ENCODE measurements at regions not wholly inside any gene's neighbourhood (a gene's known extent, or its start where the extent isn't known, plus 50 kb on each side); places are given as distances from the start of the nearest gene placed in this dataset.

DNA sequence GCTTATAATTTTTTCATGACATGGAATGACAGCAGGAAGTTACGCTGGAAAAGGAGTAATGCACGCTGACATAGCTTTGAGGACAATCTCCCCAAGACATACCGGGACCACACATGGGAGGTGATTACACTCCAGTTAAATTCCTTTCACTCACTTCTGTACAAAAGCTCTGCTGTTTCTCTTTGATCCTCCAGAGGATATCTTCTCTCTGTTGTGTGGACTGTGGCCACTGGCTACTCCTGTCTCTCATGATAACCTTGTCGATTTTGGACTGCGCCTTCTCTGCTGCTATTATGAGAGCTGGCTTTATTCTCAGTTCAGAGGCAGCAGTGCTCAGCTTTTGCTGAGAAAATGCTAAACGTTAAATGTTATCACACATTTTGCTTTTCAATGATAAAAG is 464.6 kb downstream of the FGF9 start:
- DNase-seq, result no peak

DNA sequence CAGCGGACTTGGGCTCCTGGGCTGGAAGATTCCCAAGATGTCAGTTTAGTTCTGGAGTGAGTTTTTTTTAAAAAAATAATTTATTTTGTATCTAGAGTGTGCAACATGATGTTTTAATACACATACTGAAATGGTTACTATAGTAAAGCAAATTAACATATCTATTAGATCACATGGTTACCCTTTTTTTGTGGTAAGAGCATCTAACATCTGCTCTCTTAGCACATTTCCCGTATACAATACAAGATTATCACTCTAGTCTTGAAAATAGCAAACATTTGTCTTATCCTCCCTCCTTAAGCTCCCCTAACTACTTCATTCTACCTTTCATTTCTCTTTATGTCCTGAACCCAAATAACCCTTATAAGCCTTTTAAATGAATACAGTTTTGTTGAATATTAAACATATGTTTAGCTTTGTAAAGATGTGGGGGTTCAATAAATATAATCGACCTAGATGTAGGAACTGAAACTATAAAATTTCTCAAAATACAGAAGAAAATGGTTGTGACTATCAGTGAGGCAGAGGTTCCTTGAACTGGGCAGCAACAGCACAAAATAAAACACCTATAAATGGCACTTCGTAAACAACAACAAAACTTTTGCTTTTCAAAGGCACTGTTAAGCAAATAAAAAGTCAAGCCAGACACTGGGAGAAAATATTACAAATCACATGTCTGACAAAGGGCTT is 466.6 kb downstream of the FGF9 start:
- no peak for DNase-seq

DNA sequence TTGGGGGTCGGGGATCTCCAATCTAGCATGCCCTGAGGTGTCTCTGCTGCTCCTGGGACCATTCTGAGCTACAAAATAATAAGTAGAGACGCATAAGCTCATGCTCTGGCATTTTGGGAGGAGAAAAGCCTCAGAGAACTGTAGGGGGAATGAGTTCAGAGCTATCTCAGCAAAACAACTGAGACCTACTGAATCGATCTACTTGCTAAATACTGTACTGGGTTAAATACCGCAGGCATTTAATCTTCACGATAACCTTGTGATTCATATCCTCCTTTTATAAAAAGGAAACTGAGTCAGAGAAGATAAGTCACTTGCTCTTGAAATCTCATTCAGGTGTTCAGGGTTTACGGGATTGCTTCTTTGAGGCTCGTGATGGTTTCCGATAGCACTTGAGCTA is 468.1 kb downstream of the FGF9 start:
- no peak for DNase-seq

DNA sequence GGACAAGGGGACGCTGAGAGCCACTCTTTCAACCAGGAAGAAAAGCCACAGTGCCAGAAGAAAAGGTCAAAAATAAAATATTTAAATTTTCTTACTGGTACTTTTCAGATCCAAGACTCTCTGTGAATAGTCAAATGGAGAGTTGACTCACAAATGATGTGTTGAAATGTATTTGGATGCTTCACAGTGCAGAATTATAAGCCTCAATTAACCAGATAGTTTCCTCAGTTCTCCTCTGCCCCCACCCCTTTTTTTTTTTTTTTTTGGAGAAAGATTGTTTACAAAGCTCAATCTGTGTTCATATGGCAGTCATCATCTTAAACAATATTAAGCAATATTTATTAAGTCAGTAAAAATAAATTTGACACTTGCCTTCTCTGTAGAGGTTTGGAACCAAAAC is 470.8 kb downstream of the FGF9 start:
- DNase-seq, result no peak

DNA sequence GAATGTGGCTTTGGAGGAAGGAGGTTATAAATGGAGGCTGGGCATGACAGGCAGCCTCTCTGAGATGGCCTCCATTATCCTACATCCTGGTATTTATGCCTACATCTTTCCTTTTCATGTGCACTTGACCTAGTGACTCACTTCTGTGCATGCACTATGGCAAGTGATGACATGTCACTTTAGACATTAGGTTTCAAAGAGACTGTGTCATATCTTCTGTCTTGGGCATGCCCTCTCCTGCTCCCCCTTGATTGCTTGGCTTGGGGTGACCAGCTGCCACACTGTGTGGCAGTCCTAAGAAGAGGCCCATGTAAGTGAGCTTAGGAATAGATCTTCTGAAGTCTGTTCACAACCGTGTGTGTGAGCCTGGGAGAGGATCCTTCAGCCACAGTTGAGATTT is 472.8 kb downstream of the FGF9 start:
- no peak for DNase-seq

DNA sequence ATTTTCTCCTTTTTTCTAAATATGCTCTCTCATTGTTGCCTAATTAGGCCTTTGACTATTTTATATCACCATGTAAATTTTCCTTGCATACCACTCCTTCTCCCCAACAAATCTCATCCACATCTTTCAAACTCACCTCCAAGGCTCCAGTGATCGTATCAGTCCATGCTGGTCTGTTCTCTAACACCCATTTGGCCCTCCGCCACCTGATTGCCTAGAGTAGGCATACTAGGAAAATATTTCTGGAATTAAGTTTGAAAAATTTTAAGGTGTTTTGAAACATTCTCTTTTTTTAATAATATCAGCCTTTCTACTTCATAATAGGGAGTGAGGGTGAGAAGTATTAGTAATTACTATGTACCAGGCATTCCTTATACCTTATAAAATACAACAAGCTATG is 473.9 kb downstream of the FGF9 start:
- no peak for DNase-seq

DNA sequence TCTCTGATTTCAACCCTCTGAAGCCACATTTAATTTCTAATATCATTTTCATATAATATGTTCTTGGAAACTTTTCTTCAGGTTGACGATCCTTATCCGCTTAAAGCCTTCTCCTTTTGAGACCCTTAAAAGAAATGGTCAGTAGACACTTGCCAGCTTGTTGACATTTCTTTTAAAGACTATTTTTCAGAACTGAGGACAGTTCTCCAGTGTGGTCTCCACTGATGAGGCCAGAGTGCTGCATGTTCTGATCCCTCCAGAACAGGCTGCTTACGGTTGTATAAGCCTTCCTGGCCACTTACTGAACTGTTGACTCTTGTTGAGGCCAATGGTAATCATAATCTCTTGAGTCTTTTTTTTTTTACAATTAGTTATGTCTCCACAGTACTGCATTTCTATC is 477.3 kb downstream of the FGF9 start:
- DNase-seq, result no peak

DNA sequence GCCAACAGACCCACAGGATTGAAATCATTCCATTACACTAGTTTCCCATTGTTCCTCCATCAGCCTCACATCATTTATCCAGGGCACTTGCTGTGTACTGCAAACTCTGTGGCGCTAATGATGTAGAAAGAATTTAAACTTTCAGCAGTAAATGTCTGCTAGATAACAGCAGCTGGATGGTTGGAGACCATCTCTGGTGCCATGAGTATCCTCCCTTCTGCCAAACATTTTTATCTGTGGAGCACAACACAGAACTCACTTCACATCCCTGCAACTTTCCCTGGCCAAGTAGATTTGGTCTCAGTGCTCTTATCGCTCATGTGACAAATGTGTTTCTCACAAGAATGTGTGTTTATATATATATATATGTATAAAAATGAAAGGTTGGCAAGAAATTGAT is 481.9 kb downstream of the FGF9 start:
- no peak for DNase-seq

DNA sequence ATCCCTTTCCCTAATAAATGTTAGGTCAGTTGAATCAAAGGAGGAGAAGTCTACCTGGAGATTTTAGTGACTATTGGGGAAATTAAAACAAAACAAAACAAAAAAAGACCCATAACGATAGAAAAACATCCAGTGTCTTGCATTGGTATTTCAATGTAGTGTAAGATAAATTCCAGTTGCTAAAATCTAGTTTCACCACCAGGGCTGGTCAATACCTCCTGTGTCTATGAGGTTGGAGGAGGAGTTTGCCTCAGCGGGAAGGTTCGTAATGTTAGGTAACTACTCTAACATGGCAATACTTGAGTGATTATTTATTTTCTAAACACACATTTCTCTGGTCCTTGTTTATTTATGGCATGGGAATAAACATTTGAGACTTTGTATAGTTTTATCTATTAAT is 483.2 kb downstream of the FGF9 start:
- no peak for DNase-seq

DNA sequence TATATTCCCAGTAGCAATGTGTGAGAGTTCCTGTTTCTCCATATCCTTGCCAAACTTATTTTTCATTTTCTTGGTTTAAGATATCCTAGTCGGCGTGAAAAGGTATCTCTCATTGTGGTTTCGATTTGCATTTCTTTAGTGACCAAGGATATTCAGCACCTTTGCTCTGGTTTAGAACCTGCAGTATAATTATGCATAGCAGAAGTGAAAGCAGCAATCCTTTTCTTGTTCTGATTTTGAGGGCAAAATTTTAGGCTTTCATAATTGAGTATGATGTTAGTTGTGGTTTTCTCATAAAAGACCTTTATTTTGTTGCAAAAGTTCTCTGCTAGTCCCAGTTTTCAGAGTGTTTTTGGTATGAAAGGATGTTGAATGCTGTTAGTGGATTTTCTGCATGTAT is 491.0 kb downstream of the FGF9 start:
- no peak for DNase-seq

DNA sequence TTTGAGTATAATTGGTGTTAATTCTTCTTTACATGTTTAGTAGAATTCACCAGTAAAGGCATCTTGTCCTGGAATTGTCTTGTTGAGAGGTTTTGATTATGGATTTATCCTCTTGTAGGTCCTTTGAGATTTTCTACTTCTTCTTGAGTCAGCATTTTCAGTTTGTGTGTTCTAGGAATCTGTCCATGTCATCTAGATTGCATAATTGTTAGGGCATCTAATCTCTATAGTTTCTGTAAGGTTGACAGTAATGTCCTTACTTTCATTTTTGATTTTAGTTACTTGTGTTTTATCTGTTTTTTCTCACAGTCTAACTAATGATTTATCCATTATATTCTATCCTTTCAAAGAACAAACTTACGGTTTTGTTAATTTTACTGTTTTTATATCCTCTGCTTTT is 492.0 kb downstream of the FGF9 start:
- DNase-seq, result no peak

DNA sequence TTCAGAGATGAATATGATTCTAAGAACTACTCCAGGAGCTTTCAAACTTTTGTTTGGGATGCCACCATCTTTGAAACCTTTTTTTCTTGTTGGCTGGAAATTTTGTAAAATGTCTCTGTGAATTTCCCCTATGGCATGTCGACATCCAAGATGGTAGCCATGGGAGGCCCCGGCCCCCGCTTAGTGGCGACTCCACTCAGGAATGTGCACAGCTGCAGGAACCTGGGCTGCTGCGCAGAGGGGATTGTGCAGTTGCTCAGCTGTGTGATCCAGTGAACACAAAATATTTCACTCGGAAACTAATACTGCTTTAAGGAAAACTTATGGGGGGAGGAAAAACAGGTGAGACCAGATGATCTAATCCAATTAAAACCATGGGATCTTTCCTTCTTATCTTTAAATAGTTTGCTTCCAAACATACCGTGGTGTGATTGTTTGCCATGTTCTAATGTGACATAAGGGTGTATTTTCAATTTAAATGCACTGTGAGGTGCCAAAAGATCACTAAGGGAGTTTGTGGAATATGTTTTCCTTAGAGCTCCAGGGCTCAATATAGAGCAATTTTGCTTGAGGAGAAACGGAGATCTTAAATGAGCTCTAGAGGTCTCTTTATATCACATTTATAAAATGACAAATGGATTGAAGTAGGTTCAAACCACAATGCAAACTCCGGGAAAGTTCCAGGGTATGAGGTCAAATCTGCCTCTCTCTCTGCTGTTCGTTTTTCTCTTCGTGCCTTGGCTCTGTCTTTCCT is 497.7 kb downstream of the FGF9 start:
- no peak for DNase-seq

DNA sequence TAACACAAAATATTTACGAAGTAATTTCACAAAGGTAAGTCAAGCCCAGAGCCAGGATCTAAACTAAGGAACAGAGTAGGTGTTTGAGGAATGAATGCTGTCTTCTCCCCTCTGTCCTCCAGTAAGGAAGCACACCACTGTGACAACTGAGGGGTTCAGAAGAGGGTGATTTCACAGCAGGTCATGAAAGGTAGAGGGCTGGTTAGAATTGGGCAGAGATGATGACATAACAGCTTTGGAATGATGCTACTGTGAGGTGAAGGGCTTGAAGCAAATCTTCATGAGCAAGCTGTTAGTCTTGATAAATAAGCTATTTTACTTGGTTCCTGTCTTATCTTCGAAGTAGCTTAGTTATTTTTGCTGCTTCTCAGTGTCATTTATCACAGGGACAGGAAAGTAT is 498.6 kb downstream of the FGF9 start:
- no peak for DNase-seq

DNA sequence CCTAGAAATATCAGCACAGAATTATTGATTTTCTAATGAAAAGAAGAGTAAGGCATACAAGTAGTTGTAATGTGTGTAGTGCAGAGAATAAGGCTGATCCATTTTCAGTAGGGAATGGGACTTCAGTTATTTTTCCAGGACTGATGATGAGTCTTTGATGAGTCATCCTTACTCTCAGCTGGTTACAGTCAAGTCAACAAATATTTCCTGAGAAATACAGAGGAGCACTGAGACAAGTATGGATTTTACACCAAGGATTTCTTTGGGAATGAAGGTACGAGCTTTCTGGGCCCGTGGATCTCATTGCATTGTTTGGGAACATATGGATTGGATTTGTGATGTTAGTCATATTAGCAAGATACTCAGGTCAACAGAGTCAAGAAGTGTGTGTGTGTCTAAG is 502.7 kb downstream of the FGF9 start:
- DNase-seq, result no peak

DNA sequence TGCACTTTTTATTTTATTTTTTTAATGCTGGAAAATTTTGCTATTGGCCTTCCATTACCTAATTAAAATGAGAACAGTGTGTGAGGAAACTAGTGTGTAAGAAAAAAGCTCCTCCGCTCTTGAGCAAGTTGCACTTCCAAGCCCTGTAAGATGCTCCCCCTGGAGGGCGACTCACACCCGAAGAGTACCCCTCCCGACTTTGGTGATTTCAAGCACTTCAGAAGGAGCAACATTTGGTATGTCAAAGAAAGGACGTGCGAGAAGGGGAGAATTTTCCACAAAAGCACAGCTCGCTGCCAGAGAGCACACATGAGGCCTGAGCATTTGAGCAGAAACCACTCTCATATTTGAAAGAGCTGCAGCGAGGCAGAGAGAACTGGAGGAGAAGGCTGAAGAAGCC is 504.4 kb downstream of the FGF9 start:
- no peak for DNase-seq

DNA sequence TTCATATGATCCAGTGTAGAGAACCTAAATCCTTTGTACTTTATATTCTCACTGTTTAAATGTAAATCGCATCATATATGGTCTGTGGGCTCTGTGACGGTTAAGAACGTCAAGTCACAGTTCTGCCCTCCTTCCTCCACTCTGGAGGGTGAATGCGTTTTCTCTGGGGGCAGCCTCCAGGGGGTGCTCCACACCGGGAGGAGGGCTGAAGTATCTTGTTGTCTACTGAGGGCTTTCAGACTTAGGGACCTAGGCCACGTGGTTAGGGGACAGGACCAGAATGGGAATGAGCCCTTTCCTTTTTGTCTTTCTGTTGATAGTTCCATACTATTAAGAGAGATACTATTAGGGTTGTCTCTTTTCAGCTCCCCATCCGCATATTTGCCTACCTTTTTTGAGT is 504.9 kb downstream of the FGF9 start:
- DNase-seq, result no peak

DNA sequence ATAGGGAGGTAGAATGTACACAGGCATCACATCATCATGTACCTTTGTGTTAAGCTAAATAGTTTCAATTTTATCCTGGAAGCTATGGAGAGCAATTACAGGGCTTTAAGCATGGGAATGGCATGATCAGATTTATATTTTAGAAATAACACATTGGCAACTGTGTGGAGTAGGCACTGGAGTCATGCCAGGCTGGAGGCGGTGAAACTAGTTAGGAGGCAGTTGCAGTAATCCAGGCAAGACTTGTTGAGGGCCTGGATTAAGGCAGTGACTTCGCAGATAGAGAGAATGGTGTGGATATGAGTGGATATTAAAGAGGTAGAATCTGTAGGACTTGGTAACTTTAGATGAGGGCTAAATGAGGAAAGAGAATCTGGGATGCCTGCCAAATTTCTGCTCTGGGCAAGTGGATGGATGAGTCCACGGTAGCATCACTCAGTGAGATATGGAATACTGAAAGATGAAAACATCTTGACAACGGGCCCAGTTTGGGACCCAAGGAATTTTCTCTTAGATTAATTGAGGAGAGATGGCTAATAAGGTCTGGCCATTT is 506.2 kb downstream of the FGF9 start:
- peak; percentile 5 for DNase-seq

DNA sequence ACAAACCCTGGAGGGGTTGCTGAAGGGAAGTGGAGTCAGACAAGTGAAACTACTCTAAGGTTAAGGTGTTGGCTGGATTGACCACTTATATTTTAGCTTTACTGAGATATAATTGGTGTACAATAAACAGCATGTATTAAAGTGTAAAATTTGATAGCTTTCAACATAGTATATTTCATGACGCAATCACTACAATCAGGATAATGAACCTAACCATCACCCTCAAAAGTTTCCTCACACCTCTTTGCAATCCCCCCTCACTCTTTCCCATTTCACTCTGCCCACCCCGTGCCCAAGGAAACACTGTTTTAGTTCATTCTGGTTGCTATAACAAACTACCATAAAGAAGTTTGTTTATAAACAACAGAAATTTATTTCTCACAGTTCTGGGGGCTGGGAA is 508.0 kb downstream of the FGF9 start:
- no peak for DNase-seq

DNA sequence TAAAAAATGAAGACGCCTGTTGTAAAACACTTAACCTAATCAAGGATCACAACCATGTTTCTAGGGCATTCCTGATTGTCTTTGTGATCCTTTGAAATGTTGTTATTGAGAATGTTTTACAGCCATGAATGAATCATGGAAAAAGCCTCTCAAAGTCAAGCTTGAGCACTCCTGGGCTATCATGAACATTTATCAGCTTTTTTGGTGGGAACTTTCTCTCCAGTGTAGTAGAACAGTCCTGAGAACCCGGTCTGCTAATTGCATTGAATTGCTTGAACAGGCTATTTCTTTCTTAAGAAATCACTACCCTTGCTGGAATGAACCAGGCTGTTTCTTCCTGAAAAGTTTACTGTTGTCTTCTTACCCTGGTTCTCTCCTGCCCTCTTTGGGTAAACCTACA is 516.5 kb downstream of the FGF9 start:
- DNase-seq, result no peak

DNA sequence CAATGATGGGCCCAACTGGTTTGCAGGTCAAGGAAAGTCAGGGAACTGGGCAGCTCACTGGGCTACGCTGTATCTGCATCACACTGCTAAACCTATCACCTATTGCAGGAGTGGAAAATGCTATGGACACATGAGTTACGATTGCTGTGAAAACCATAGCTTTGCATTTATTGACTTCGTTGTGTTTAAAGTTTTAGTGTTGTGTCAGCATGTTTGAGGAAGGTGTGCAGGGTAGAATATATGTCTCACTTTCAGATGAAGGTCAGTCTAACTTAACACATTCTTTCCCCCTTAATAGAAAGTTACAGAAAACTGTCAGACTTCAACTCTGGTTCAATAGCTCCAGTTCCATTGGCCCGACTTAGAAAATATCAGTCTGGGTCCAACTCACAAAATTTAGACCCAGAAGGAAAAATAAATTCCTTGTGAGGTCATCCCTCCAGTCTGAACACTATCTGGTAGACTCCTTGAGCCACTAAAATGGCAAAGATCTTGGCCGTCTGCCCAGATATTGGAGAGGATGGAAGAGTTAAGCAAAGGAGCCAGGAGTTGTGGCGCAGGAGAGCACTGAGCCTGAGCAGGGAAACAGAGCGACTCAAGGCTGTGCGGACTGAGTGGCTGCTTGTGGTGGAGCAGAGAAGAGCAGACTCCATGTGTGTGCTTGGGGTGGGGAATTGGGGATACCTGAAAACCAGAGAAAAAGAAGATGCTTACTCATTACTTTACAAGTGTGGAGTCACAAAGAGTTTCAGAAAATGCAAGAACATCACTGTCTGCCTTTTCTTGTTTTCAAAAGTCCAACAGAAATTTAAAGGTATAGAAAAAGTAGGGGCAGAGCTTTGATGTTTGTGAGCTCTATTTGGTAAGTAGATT is 518.5 kb downstream of the FGF9 start:
- no peak for DNase-seq

DNA sequence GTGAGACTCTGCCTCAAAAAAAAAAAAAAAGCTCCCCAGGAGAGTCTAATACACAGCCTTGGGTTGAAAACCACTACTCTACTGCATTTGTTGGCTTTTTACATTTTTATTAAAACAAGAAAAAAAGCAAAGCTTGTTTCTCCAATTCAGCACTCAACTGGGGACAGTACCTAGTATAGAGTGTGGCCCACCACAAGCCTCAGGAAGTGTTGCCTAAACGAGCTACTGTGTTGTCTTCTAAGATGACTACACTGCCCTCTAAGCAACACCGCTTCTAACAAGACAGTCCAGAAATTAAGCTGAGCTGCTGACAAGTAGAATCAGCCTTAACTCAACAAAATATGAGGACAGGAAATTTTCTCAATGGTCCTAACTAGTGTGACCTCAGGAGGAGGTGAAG is 522.2 kb downstream of the FGF9 start:
- no peak for DNase-seq

DNA sequence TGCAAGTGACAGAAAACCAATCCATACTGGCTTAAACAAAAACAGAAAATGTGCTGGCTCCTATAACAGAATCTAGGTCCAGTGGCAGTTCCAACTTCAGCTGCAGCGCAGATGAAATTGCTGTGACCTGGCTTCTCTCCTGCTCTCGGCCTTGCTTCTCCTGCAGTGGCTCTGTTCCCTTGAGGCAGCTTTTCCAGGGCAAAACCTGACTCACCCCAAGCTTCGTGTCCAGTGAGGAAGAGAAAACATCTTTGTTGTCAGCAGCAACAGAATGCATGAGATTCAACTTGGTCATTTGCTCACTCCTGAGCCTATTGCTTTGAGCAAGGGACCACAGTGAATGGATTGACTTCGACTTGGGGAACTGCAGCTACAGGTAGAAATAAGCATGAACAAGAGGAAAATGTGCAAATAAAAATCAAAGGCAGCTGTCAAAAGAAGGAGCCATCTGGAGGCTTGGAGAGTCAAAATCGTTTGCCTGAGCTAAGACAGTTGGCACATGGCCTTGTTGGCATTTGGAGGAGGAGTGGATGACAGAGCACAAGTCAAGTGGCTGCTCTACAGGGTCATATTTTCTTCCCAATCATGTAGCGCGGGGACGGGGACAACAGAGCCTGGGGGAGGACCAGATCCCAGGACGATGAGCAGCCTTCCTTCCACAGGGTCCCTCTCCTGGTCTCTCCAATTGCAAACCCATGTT is 523.4 kb downstream of the FGF9 start:
- peak; percentile 42 for DNase-seq

DNA sequence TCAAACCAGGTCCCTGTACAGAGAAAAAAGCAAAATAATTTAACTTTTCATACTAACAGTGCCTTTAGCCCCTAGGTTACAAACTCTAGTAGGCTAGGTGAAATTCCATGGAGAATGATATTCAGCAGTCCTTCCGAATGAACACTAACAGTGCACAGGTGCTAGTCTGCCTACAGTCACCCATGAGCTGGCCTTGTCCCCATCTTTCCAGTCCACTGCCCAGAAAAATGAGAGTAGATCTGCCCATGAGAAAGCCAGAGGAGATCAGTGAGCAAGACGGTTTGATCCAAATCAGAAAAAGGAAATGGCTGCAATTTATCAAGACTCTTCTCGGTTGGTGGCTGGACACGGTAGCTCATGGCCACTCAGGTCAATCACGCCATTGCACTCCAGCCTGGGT is 524.9 kb downstream of the FGF9 start:
- DNase-seq, result no peak

Measured in NCI-H2029 (cell line).